WTC11 (cell line): ENCODE measurements at regions not wholly inside any gene's neighbourhood (a gene's known extent, or its start where the extent isn't known, plus 50 kb on each side); places are given as distances from the start of the nearest gene placed in this dataset.

Source experiments
- ATAC-seq: fragments of 200-7000 bp; cut with Tn5 transposase; 2 replicates; pipeline ENCODE4 v1.10.0; 2021; ENCODE audit warnings: mild to moderate bottlenecking, moderate library complexity
- CTCF ChIA-PET: fragments of 300-600 bp; sonication (Branson Sonifier 250); formaldehyde crosslinking; loops from one replicate; lab custom pipeline; 2021; ENCODE audit warnings: antibody characterized with exemption; lab: Charles Lee
- POLR2A ChIA-PET: fragments of 350-600 bp; sonication (Branson Sonifier 250); formaldehyde crosslinking; loops from one replicate; lab custom pipeline; 2021; ENCODE audit warnings: antibody characterized with exemption; lab: Charles Lee
- DNase-seq: peaks from one replicate; pipeline ENCODE4 v3.0.0; 2021; ENCODE audit warnings: low spot score
- H3K27ac Mint-ChIP-seq: 2 replicates; pipeline ENCODE4 v1.8.0; 2021; ENCODE audit warnings: mixed read lengths
- H3K27me3 Mint-ChIP-seq: 2 replicates; pipeline ENCODE4 v1.8.0; 2021; ENCODE audit warnings: low read depth, mild to moderate bottlenecking, moderate library complexity, mixed read lengths
- H3K36me3 Mint-ChIP-seq: 2 replicates; pipeline ENCODE4 v1.8.0; 2021; ENCODE audit warnings: mixed read lengths
- H3K4me1 Mint-ChIP-seq: 2 replicates; pipeline ENCODE4 v1.8.0; 2022; ENCODE audit warnings: mixed read lengths
- H3K4me3 Mint-ChIP-seq: 2 replicates; pipeline ENCODE4 v1.8.0; 2021; ENCODE audit warnings: mild to moderate bottlenecking, moderate library complexity, mixed read lengths
- H3K9me3 Mint-ChIP-seq: 2 replicates; pipeline ENCODE4 v1.8.0; 2021; ENCODE audit warnings: mixed read lengths
- E2F1 ChIP-seq: sonication (generic); formaldehyde crosslinking; IDR thresholded peaks from 2 replicates; pipeline ENCODE4 v1.8.0; 2022; ENCODE audit warnings: mild to moderate bottlenecking, missing genetic modification reagents
- EMX1 ChIP-seq: fragments of 250-450 bp; sonication (Bioruptor Pico); IDR thresholded peaks from 2 replicates; pipeline ENCODE4 v1.8.0; 2021; ENCODE audit warnings: mild to moderate bottlenecking
- ESRRA ChIP-seq: sonication (generic); formaldehyde crosslinking; IDR thresholded peaks from 2 replicates; pipeline ENCODE4 v1.8.1; 2022; ENCODE audit warnings: mild to moderate bottlenecking, missing genetic modification reagents, borderline replicate concordance
- FOXJ3 ChIP-seq: sonication (generic); formaldehyde crosslinking; IDR thresholded peaks from 2 replicates; pipeline ENCODE4 v1.9.0; 2021; ENCODE audit warnings: missing genetic modification reagents, mild to moderate bottlenecking, borderline replicate concordance
- FOXK1 ChIP-seq: sonication (generic); formaldehyde crosslinking; IDR thresholded peaks from 2 replicates; pipeline ENCODE4 v1.8.0; 2022; ENCODE audit warnings: mild to moderate bottlenecking, moderate library complexity, missing genetic modification reagents
- GRHL2 ChIP-seq: fragments of 250-450 bp; sonication (Bioruptor Pico); IDR thresholded peaks from 2 replicates; pipeline ENCODE4 v1.8.0; 2022; ENCODE audit warnings: mild to moderate bottlenecking, moderate library complexity; ENCODE audit not compliant: insufficient replicate concordance, severe bottlenecking
- IRF1 ChIP-seq: sonication (generic); formaldehyde crosslinking; IDR thresholded peaks from 2 replicates; pipeline ENCODE4 v1.8.0; 2023; ENCODE audit warnings: missing genetic modification reagents
- JUN ChIP-seq: sonication (generic); formaldehyde crosslinking; IDR thresholded peaks from 2 replicates; pipeline ENCODE4 v1.8.0; 2023; ENCODE audit warnings: mild to moderate bottlenecking, missing genetic modification reagents
- MXD4 ChIP-seq: fragments of 250-450 bp; sonication (Bioruptor Pico); IDR thresholded peaks from 2 replicates; pipeline ENCODE4 v1.8.0; 2021; ENCODE audit warnings: mild to moderate bottlenecking, moderate library complexity, borderline replicate concordance
- PRRX2 ChIP-seq: fragments of 250-450 bp; sonication (Bioruptor Pico); IDR thresholded peaks from 2 replicates; pipeline ENCODE4 v1.8.0; 2021; ENCODE audit warnings: mild to moderate bottlenecking
- SMAD4 ChIP-seq: sonication (generic); formaldehyde crosslinking; IDR thresholded peaks from 2 replicates; pipeline ENCODE4 v1.8.0; 2022; ENCODE audit warnings: mild to moderate bottlenecking, missing genetic modification reagents
- SOX15 ChIP-seq: fragments of 250-450 bp; sonication (Bioruptor Pico); IDR thresholded peaks from 2 replicates; pipeline ENCODE4 v1.9.0; 2021; ENCODE audit warnings: mild to moderate bottlenecking
- TEAD1 ChIP-seq: sonication (generic); formaldehyde crosslinking; IDR thresholded peaks from 2 replicates; pipeline ENCODE4 v1.8.0; 2022; ENCODE audit warnings: mild to moderate bottlenecking, missing genetic modification reagents
- TEAD4 ChIP-seq: sonication (generic); formaldehyde crosslinking; IDR thresholded peaks from 2 replicates; pipeline ENCODE4 v1.8.0; 2022; ENCODE audit warnings: mild to moderate bottlenecking, missing genetic modification reagents
- ZBTB21 ChIP-seq: sonication (generic); formaldehyde crosslinking; IDR thresholded peaks from 2 replicates; pipeline ENCODE4 v1.8.1; 2023; ENCODE audit warnings: mild to moderate bottlenecking, missing genetic modification reagents, borderline replicate concordance
- ZNF219 ChIP-seq: sonication (generic); formaldehyde crosslinking; IDR thresholded peaks from 2 replicates; pipeline ENCODE4 v1.8.0; 2023; ENCODE audit warnings: missing genetic modification reagents, mild to moderate bottlenecking, borderline replicate concordance
- ZSCAN18 ChIP-seq: fragments of 250-450 bp; sonication (Bioruptor Pico); IDR thresholded peaks from 2 replicates; pipeline ENCODE4 v2.1.2; 2022; ENCODE audit warnings: mild to moderate bottlenecking, moderate library complexity
- TF ChIP-seq, protein P1 (sequence below): fragments of 250-450 bp; sonication (Bioruptor Pico); IDR thresholded peaks from 2 replicates; pipeline ENCODE4 v1.9.0; 2021; ENCODE audit warnings: mild to moderate bottlenecking
- TF ChIP-seq, protein P2 (sequence below): fragments of 250-450 bp; sonication (Bioruptor Pico); IDR thresholded peaks from 2 replicates; pipeline ENCODE4 v1.8.0; 2021; ENCODE audit warnings: mild to moderate bottlenecking
- TF ChIP-seq, protein P3 (sequence below): fragments of 250-450 bp; sonication (Bioruptor Pico); conservative IDR thresholded peaks from 2 replicates; pipeline ENCODE4 v1.9.0; 2021; ENCODE audit warnings: mild to moderate bottlenecking
- TF ChIP-seq, protein P4 (sequence below): sonication (generic); formaldehyde crosslinking; conservative IDR thresholded peaks from 2 replicates; pipeline ENCODE4 v1.8.1; 2022; ENCODE audit warnings: mild to moderate bottlenecking, missing genetic modification reagents

DNA sequence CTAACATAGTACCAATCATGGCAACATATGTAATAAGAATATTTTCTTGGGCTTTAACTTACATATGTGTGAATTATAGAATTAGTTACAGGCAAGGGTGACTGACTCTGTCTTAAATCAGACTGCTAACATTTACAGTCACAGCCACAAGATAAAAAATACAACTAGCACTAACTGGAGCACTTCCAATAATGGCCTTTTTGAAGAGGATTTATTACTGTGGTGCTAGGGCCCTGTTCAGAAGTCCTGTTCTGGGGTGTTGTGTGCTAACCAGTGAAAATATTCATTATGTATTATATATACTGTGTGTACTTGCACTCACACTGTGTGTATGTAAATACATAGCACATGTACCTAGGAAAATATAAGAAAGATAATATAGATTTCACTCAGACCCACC, 1611.2 kb downstream of the PCDH18 start (continued):
- no peak for TF ChIP-seq FOXK1 (CRISPR knock-in tag)
- TF ChIP-seq ESRRA: no peak
- TF ChIP-seq, protein P1, sequence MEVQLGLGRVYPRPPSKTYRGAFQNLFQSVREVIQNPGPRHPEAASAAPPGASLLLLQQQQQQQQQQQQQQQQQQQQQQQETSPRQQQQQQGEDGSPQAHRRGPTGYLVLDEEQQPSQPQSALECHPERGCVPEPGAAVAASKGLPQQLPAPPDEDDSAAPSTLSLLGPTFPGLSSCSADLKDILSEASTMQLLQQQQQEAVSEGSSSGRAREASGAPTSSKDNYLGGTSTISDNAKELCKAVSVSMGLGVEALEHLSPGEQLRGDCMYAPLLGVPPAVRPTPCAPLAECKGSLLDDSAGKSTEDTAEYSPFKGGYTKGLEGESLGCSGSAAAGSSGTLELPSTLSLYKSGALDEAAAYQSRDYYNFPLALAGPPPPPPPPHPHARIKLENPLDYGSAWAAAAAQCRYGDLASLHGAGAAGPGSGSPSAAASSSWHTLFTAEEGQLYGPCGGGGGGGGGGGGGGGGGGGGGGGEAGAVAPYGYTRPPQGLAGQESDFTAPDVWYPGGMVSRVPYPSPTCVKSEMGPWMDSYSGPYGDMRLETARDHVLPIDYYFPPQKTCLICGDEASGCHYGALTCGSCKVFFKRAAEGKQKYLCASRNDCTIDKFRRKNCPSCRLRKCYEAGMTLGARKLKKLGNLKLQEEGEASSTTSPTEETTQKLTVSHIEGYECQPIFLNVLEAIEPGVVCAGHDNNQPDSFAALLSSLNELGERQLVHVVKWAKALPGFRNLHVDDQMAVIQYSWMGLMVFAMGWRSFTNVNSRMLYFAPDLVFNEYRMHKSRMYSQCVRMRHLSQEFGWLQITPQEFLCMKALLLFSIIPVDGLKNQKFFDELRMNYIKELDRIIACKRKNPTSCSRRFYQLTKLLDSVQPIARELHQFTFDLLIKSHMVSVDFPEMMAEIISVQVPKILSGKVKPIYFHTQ (CRISPR knock-in tag): no peak
- no peak for TF ChIP-seq SMAD4
- TF ChIP-seq ZNF219 (CRISPR knock-in tag): no peak
- no peak for TF ChIP-seq SOX15 (CRISPR knock-in tag)
- no peak for TF ChIP-seq E2F1 (CRISPR knock-in tag)
- TF ChIP-seq EMX1 (CRISPR knock-in tag): no peak
- TF ChIP-seq, protein P2, sequence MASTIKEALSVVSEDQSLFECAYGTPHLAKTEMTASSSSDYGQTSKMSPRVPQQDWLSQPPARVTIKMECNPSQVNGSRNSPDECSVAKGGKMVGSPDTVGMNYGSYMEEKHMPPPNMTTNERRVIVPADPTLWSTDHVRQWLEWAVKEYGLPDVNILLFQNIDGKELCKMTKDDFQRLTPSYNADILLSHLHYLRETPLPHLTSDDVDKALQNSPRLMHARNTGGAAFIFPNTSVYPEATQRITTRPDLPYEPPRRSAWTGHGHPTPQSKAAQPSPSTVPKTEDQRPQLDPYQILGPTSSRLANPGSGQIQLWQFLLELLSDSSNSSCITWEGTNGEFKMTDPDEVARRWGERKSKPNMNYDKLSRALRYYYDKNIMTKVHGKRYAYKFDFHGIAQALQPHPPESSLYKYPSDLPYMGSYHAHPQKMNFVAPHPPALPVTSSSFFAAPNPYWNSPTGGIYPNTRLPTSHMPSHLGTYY (CRISPR knock-in tag): no peak
- no peak for TF ChIP-seq JUN (CRISPR knock-in tag)

- ATAC-seq: no peak
- POLR2A ChIA-PET: no interaction called here
These were observed 1615.3 kb downstream of the PCDH18 start for GRCh38 chr4:135917011-135917410.

DNA sequence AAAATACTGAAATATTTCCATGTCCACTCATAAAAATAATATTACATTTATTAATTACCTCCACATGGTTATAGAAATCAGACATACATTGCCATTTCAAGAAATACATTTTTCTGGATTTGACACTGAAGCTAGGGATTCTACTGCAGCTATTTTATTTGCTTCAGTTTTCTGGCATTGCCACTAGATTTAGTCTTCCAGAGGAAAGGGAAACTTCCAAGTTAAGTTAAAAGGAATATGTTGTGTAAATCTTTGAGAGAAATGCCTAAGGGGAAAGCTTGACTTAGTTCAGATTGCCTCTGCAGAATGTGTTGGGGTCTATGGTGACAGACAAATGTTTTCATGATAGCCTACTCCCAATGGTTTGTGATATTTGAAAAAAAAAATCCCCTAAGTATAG, 1631.3 kb downstream of the PCDH18 start:
- ChIA-PET POLR2A (no interaction called here), CTCF (no interaction called here)
- Mint-ChIP-seq H3K4me1 (no peaks in the 10 kb centered on the region), H3K27me3 (no peaks in the 10 kb centered on the region), H3K9me3 (peaks cover 7% of the 10 kb centered on the region), H3K4me3 (no peak overlapping the region), H3K36me3 (no peaks in the 10 kb centered on the region), H3K27ac (no peak overlapping the region)
- no peak for ATAC-seq
- no peak for DNase-seq
- TF ChIP-seq TEAD4: no peak
- TF ChIP-seq, protein P3, sequence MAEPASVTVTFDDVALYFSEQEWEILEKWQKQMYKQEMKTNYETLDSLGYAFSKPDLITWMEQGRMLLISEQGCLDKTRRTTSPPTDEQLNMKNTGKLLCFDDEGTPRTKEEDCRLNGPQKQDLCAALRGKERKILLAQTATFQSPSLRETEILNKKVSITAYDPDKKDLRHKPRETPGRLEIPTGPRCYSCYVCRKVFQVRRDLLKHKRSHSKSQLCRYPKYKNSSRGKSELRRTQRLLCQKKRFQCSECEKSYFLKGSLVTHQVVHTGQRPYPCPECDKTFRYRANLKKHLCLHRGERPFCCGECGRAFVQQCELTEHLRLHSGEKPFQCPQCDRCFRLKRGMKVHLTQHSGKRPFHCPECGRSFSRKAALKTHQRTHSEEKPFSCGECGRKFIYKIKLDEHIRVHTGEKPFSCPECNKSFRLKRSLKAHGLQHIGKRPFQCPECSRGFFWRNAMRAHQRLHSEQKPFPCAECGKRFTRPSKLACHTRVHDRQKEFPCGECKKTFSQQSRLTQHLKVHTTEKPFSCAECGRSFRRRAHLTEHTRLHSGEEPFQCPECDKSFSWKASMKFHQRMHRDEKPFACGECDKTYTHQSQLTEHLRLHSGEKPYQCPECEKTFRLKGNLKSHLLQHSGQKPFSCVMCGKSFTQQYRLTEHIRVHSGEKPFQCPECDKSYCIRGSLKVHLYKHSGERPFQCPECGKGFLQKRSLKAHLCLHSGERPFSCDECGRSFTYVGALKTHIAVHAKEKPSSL: no peak
- TF ChIP-seq, protein P2 (CRISPR knock-in tag): no peak
- TF ChIP-seq IRF1 (CRISPR knock-in tag): no peak
- TF ChIP-seq MXD4 (CRISPR knock-in tag): no peak
- no peak for TF ChIP-seq ZSCAN18 (CRISPR knock-in tag)
- no peak for TF ChIP-seq GRHL2 (CRISPR knock-in tag)
- TF ChIP-seq, protein P4, sequence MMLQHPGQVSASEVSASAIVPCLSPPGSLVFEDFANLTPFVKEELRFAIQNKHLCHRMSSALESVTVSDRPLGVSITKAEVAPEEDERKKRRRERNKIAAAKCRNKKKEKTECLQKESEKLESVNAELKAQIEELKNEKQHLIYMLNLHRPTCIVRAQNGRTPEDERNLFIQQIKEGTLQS: no peak
- no peak for TF ChIP-seq ZBTB21 (CRISPR knock-in tag)

More at GRCh38 chr4:135917011-135917410, 1615.3 kb downstream of the PCDH18 start:
- CTCF ChIA-PET: no interaction called here
- no peaks in the 10 kb centered on the region for H3K27me3 Mint-ChIP-seq
- no peaks in the 10 kb centered on the region for H3K36me3 Mint-ChIP-seq
- no peak for DNase-seq
- H3K27ac Mint-ChIP-seq: no peak overlapping the region
- no peaks in the 10 kb centered on the region for H3K9me3 Mint-ChIP-seq
- no peaks in the 10 kb centered on the region for H3K4me1 Mint-ChIP-seq
- TF ChIP-seq TEAD1 (CRISPR knock-in tag): no peak
- TF ChIP-seq PRRX2 (CRISPR knock-in tag): no peak
- no peak for TF ChIP-seq IRF1 (CRISPR knock-in tag)
- TF ChIP-seq FOXJ3 (CRISPR knock-in tag): no peak
- no peak for TF ChIP-seq TEAD4
- TF ChIP-seq SMAD4: no peak
- H3K4me3 Mint-ChIP-seq: no peak overlapping the region
